Epithelial cell of esophagus (primary cell): ENCODE measurements at regions not wholly inside any gene's neighbourhood (a gene's known extent, or its start where the extent isn't known, plus 50 kb on each side); places are given as distances from the start of the nearest gene placed in this dataset.

ENCODE experiments used
- DNase-seq: peaks from one replicate; pipeline ENCODE4 v3.0.0; 2010; ENCODE audit warnings: low read depth
- H3K4me3 ChIP-seq: 2 replicates; pipeline ENCODE4 v1.5.1; 2011; ENCODE audit warnings: mild to moderate bottlenecking, low read length, control low read depth
- CTCF ChIP-seq: IDR thresholded peaks from 2 replicates; pipeline ENCODE4 v1.5.1; 2011; ENCODE audit warnings: low read depth, mild to moderate bottlenecking, low read length, control low read depth, inconsistent platforms; ENCODE audit not compliant: insufficient read depth; ENCODE audit errors: missing control alignments

GRCh38 chrY:7177631-7178030, 266.1 kb upstream of the AMELY start:
- H3K4me3 ChIP-seq: no peak overlapping the region
- DNase-seq: peak; percentile 51
- no peak for TF ChIP-seq CTCF

GRCh38 chrY:7169475-7169874, 257.9 kb upstream of the AMELY start:
- H3K4me3 ChIP-seq: no peak overlapping the region
- peak; percentile 26 for DNase-seq
- TF ChIP-seq CTCF: no peak

- no peak overlapping the region for H3K4me3 ChIP-seq
- no peak for DNase-seq
- TF ChIP-seq CTCF: no peak
Observed at GRCh38 chrY:7141477-7141876, 229.9 kb upstream of the AMELY start.
